CD8-positive, alpha-beta memory T cell (primary cell): ENCODE measurements at regions not wholly inside any gene's neighbourhood (a gene's known extent, or its start where the extent isn't known, plus 50 kb on each side); places are given as distances from the start of the nearest gene placed in this dataset.
"Not testable (repeated sequence)": the region's sequence is repeated elsewhere in the genome, so short reads cannot be mapped to it uniquely, and the experiment has no call there.

Experiments used
- CTCF ChIA-PET: fragments of 350-600 bp; sonication (Branson Sonifier 250); formaldehyde crosslinking; loops from one replicate; lab custom pipeline; 2021; ENCODE audit warnings: antibody characterized with exemption; lab: Charles Lee
- POLR2A ChIA-PET: fragments of 350-600 bp; sonication (Branson Sonifier 250); formaldehyde crosslinking; loops from one replicate; lab custom pipeline; 2021; ENCODE audit warnings: antibody characterized with exemption; lab: Charles Lee
- DNase-seq, 5 donors: peaks; one replicate each; pipeline versions ENCODE4 v3.0.0 to v3.0.0-alpha.2; 2020 to 2022; ENCODE audit warnings: mixed read lengths in 1 of 5
- H3K27ac ChIP-seq: one replicate; pipeline ENCODE4 v1.7.0; 2013; ENCODE audit warnings: low read depth, mild to moderate bottlenecking, low read length, moderate library complexity
- H3K27me3 ChIP-seq: 2 replicates; pipeline ENCODE4 v1.7.0; 2013; ENCODE audit warnings: low read length, mild to moderate bottlenecking; ENCODE audit not compliant: insufficient read depth, poor library complexity, severe bottlenecking
- H3K36me3 ChIP-seq: 2 replicates; pipeline ENCODE4 v1.7.0; 2013; ENCODE audit warnings: mild to moderate bottlenecking, low read length, moderate library complexity; ENCODE audit not compliant: insufficient read depth
- H3K4me1 ChIP-seq: 2 replicates; pipeline ENCODE4 v1.7.0; 2013; ENCODE audit warnings: mild to moderate bottlenecking, low read length, moderate library complexity; ENCODE audit not compliant: insufficient read depth
- H3K4me3 ChIP-seq: 2 replicates; pipeline ENCODE4 v1.7.0; 2013; ENCODE audit warnings: mild to moderate bottlenecking, low read length
- H3K9me3 ChIP-seq: 2 replicates; pipeline ENCODE4 v1.7.0; 2013; ENCODE audit warnings: mild to moderate bottlenecking, low read length
- H3K27ac Mint-ChIP-seq, 8 donors: one replicate each; pipeline ENCODE4 v1.8.0; 2020 to 2021; ENCODE audit warnings: mixed read lengths in 8 of 8, mild to moderate bottlenecking in 6 of 8, inconsistent platforms in 3 of 8, moderate library complexity in 3 of 8
- H3K27me3 Mint-ChIP-seq, 2 donors: one replicate each; pipeline ENCODE4 v1.8.0; 2020 to 2021; ENCODE audit warnings: mixed read lengths in 2 of 2, mild to moderate bottlenecking in 1 of 2, moderate library complexity in 1 of 2
- H3K36me3 Mint-ChIP-seq, 3 donors: one replicate each; pipeline ENCODE4 v1.8.0; 2020 to 2021; ENCODE audit warnings: mixed read lengths in 3 of 3, inconsistent platforms in 1 of 3, mild to moderate bottlenecking in 1 of 3
- H3K4me1 Mint-ChIP-seq, 3 donors: one replicate each; pipeline ENCODE4 v1.8.0; 2020 to 2021; ENCODE audit warnings: mixed read lengths in 3 of 3, inconsistent platforms in 1 of 3, mild to moderate bottlenecking in 1 of 3
- H3K4me3 Mint-ChIP-seq, 7 donors: one replicate each; pipeline ENCODE4 v1.8.0; 2020 to 2021; ENCODE audit warnings: mixed read lengths in 7 of 7, mild to moderate bottlenecking in 6 of 7, moderate library complexity in 4 of 7, inconsistent platforms in 2 of 7
- H3K9me3 Mint-ChIP-seq, 5 donors: one replicate each; pipeline ENCODE4 v1.8.0; 2020 to 2022; ENCODE audit warnings: mixed read lengths in 5 of 5, mild to moderate bottlenecking in 3 of 5, moderate library complexity in 2 of 5, inconsistent platforms in 1 of 5

- H3K27me3 ChIP-seq = no peaks in the 10 kb centered on the region
- no peak overlapping the region for H3K27ac ChIP-seq
- no peaks in the 10 kb centered on the region for H3K9me3 ChIP-seq
- H3K4me3 ChIP-seq = no peak overlapping the region
- Mint-ChIP-seq H3K4me3 (no peak overlapping the region), H3K27ac (no peak overlapping the region), H3K36me3 (peaks cover 0 to 1% (median 0%) of the 10 kb centered on the region in 3 donors), H3K9me3 (peaks cover 3 to 9% (median 6%) of the 10 kb centered on the region in 5 donors), H3K27me3 (no peaks in the 10 kb centered on the region), H3K4me1 (no peaks in the 10 kb centered on the region)
- CTCF ChIA-PET = no interaction called here
- POLR2A ChIA-PET = no interaction called here
- H3K4me1 ChIP-seq = no peaks in the 10 kb centered on the region
- H3K36me3 ChIP-seq = no peaks in the 10 kb centered on the region
- DNase-seq = no peak
Measured at GRCh38 chr6:79373246-79373645, 138.8 kb upstream of the HMGN3 start.

GRCh38 chr6:79372757-79373156 lies 138.3 kb upstream of the HMGN3 start:
- DNase-seq = no peak
- no peaks in the 10 kb centered on the region for H3K4me1 Mint-ChIP-seq
- peaks cover 3 to 10% (median 7%) of the 10 kb centered on the region in 5 donors for H3K9me3 Mint-ChIP-seq
- no peaks in the 10 kb centered on the region for H3K27me3 Mint-ChIP-seq
- no peak overlapping the region for H3K4me3 ChIP-seq
- H3K36me3 ChIP-seq = no peaks in the 10 kb centered on the region
- H3K27ac ChIP-seq = no peak overlapping the region
- no peaks in the 10 kb centered on the region for H3K27me3 ChIP-seq
- CTCF ChIA-PET = no interaction called here
- H3K9me3 ChIP-seq = no peaks in the 10 kb centered on the region
- no peak overlapping the region for H3K4me3 Mint-ChIP-seq
- H3K4me1 ChIP-seq = no peaks in the 10 kb centered on the region
- peaks cover 0 to 1% (median 0%) of the 10 kb centered on the region in 3 donors for H3K36me3 Mint-ChIP-seq
- no peak overlapping the region for H3K27ac Mint-ChIP-seq
- POLR2A ChIA-PET = no interaction called here

DNA sequence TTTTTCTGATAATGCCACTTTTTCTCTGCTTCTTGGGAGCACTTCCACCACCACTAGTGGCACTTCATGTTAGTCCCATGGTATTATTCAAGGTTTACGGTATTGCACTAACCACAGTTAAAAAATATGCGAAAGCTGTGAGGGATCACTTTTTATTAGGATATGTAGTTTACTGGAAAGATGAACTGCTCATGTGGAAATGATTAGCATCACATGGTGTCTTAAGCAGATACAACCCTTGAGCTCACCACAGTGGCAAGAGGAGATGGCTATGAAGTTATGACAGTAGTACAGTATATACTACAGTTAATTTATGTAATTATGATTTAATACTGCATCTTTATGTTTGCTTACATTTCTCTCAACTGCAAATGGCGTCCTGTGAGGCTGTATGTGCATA lies 134.5 kb upstream of the HMGN3 start:
- no peaks in the 10 kb centered on the region for H3K27me3 Mint-ChIP-seq
- Histone ChIP-seq H3K9me3 (no peaks in the 10 kb centered on the region), H3K27ac (no peak overlapping the region), H3K27me3 (no peaks in the 10 kb centered on the region), H3K4me3 (no peak overlapping the region), H3K36me3 (no peaks in the 10 kb centered on the region), H3K4me1 (no peaks in the 10 kb centered on the region)
- H3K9me3 Mint-ChIP-seq = peaks cover 12 to 20% (median 14%) of the 10 kb centered on the region in 5 donors
- H3K36me3 Mint-ChIP-seq = peaks cover 0 to 1% (median 0%) of the 10 kb centered on the region in 3 donors
- no peaks in the 10 kb centered on the region for H3K4me1 Mint-ChIP-seq
- ChIA-PET POLR2A (no interaction called here), CTCF (no interaction called here)
- DNase-seq = no peak
- no peak overlapping the region for H3K27ac Mint-ChIP-seq
- no peak overlapping the region for H3K4me3 Mint-ChIP-seq

DNA sequence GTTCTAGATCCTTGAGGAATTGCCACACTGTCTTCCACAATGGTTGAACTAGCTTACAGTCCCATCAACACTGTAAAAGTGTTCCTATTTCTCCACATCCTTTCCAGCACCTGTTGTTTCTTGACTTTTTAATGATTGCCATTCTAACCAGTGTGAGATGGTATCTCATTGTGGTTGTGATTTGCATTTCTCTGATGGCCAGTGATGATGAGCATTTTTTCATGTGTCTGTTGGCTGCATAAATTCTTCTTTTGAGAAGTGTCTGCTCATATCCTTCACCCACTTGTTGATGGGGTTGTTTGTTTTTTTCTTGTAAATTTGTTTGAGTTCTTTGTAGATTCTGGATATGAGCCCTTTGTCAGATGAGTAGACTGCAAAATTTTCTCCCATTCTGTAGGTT lies 129.0 kb upstream of the HMGN3 start:
- not testable (repeated sequence) for H3K4me1 Mint-ChIP-seq, H3K27me3 Mint-ChIP-seq

DNA sequence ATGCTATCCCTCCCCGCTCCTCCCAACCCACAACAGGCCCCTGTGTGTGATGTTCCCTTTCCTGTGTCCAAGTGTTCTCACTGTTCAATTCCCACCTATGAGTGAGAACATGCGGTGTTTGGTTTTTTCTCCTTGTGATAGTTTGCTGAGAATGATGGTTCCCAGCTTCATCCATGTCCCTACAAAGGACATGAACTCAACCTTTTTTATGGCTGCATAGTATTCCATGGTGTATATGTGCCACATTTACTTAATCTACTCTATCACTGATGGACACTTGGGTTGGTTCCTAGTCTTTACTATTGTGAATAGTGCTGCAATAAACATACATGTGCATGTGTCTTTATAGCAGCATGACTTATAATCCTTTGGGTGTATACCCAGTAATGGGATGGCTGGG lies 126.6 kb upstream of the HMGN3 start:
- H3K4me3 Mint-ChIP-seq, H3K4me1 Mint-ChIP-seq, H3K9me3 Mint-ChIP-seq, H3K36me3 ChIP-seq, CTCF ChIA-PET, H3K27me3 ChIP-seq, H3K27ac Mint-ChIP-seq, H3K36me3 Mint-ChIP-seq, POLR2A ChIA-PET, H3K9me3 ChIP-seq, H3K4me1 ChIP-seq, H3K4me3 ChIP-seq, DNase-seq, H3K27ac ChIP-seq, H3K27me3 Mint-ChIP-seq: not testable (repeated sequence)

More for the DNA sequence above, 129.0 kb upstream of the HMGN3 start:
- H3K9me3 ChIP-seq, H3K27ac ChIP-seq, DNase-seq, H3K4me3 Mint-ChIP-seq, H3K36me3 ChIP-seq, POLR2A ChIA-PET, CTCF ChIA-PET, H3K4me3 ChIP-seq, H3K36me3 Mint-ChIP-seq, H3K4me1 ChIP-seq, H3K27me3 ChIP-seq, H3K27ac Mint-ChIP-seq: not testable (repeated sequence)
- peaks cover 5 to 22% (median 14%) of the 10 kb centered on the region in 5 donors for H3K9me3 Mint-ChIP-seq

DNA sequence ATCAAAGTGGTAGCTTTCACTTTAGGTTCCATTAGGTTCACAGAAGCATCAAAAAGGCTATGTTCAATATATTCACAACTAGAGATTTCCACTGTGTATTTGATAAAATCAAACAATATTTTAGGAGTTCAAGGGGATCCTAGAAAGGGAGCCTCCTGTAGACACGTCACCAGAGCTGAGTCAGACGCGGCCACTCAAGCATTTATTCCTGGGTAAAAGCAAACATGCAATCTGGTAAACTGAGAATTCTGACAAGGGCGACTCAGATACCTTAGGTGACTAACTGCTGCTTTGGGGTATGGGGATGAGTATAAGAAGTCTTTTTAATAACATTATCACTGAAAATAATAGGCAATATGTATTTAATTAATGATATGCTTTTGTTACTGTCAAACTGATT lies 118.7 kb upstream of the HMGN3 start:
- no peak overlapping the region for H3K27ac ChIP-seq
- H3K4me1 ChIP-seq = no peaks in the 10 kb centered on the region
- DNase-seq = no peak
- no peaks in the 10 kb centered on the region for H3K36me3 Mint-ChIP-seq
- no peaks in the 10 kb centered on the region for H3K36me3 ChIP-seq
- no peak overlapping the region for H3K4me3 ChIP-seq
- CTCF ChIA-PET = no interaction called here
- peaks cover 0 to 14% (median 11%) of the 10 kb centered on the region in 5 donors for H3K9me3 Mint-ChIP-seq
- H3K27ac Mint-ChIP-seq = no peak overlapping the region
- peaks cover 0 to 2% of the 10 kb centered on the region in 2 donors for H3K27me3 Mint-ChIP-seq
- no peak overlapping the region for H3K4me3 Mint-ChIP-seq
- no peaks in the 10 kb centered on the region for H3K27me3 ChIP-seq
- POLR2A ChIA-PET = no interaction called here
- H3K9me3 ChIP-seq = no peaks in the 10 kb centered on the region
- no peaks in the 10 kb centered on the region for H3K4me1 Mint-ChIP-seq

- Mint-ChIP-seq H3K27ac (no peak overlapping the region), H3K27me3 (peaks cover 0 to 9% of the 10 kb centered on the region in 2 donors), H3K4me3 (no peak overlapping the region), H3K36me3 (no peaks in the 10 kb centered on the region), H3K9me3 (peaks cover 0 to 2% (median 0%) of the 10 kb centered on the region in 5 donors), H3K4me1 (no peaks in the 10 kb centered on the region)
- no peak for DNase-seq
- no peaks in the 10 kb centered on the region for H3K4me1 ChIP-seq
- ChIA-PET CTCF (no interaction called here), POLR2A (no interaction called here)
- no peak overlapping the region for H3K4me3 ChIP-seq
- H3K36me3 ChIP-seq = no peaks in the 10 kb centered on the region
- no peak overlapping the region for H3K27ac ChIP-seq
- H3K9me3 ChIP-seq = no peaks in the 10 kb centered on the region
- H3K27me3 ChIP-seq = no peaks in the 10 kb centered on the region
Measured at GRCh38 chr6:79338493-79338892, 104.0 kb upstream of the HMGN3 start.

DNA sequence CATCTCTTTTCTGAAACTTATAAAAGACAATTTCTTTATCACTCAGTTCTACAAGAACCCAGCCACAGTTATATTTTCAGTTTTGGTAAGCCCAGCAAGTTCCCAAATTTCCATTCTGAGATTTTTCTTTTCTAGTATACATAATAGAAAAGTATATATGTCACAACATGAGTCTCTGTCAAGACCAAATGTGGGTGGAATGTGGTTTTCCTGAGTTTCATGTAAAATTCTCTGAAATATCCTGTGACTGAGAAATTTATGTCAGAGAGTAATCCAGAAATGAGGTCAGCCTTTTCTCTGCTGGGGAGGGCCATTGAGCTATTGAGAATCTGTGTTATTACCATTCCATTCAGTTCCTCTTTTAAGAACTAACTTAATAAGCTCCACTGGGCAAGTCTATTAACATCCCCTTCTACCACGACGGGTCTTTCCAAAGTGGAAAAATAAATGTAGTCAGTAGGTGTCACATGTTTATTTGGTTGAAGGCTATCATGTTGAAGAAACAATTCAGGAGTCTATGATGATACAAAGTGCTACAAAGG lies 100.7 kb upstream of the HMGN3 start:
- Mint-ChIP-seq H3K4me3 (no peak overlapping the region), H3K27ac (no peak overlapping the region)
- POLR2A ChIA-PET = no interaction called here

More for the DNA sequence above, 100.7 kb upstream of the HMGN3 start:
- H3K4me1 ChIP-seq = no peaks in the 10 kb centered on the region
- H3K9me3 Mint-ChIP-seq = peaks cover 0 to 4% (median 0%) of the 10 kb centered on the region in 5 donors
- H3K4me1 Mint-ChIP-seq = no peaks in the 10 kb centered on the region
- H3K36me3 Mint-ChIP-seq = no peaks in the 10 kb centered on the region
- no peaks in the 10 kb centered on the region for H3K36me3 ChIP-seq
- H3K9me3 ChIP-seq = no peaks in the 10 kb centered on the region
- CTCF ChIA-PET = no interaction called here
- no peak for DNase-seq
- peaks cover 0 to 21% of the 10 kb centered on the region in 2 donors for H3K27me3 Mint-ChIP-seq
- H3K4me3 ChIP-seq = no peak overlapping the region
- no peaks in the 10 kb centered on the region for H3K27me3 ChIP-seq
- no peak overlapping the region for H3K27ac ChIP-seq
